Large intestine (tissue), 3 donors: ENCODE measurements at regions not wholly inside any gene's neighbourhood (a gene's known extent, or its start where the extent isn't known, plus 50 kb on each side); places are given as distances from the start of the nearest gene placed in this dataset.

Experiments used
- DNase-seq, 2 donors: peaks; one replicate each; pipeline versions ENCODE4 v3.0.0 to v3.0.0-alpha.2; 2013
- H3K27ac ChIP-seq: one replicate; pipeline ENCODE4 v1.5.1; 2013; ENCODE audit warnings: low read length
- H3K27me3 ChIP-seq: 2 replicates; pipeline ENCODE4 v1.6.1; 2013; ENCODE audit warnings: low read length; ENCODE audit not compliant: control insufficient read depth, insufficient read depth
- H3K36me3 ChIP-seq: 2 replicates; pipeline ENCODE4 v1.6.1; 2013; ENCODE audit warnings: low read length; ENCODE audit not compliant: control insufficient read depth, insufficient read depth
- H3K4me1 ChIP-seq: one replicate; pipeline ENCODE4 v1.6.1; 2013; ENCODE audit warnings: low read length; ENCODE audit not compliant: control insufficient read depth, insufficient read depth
- H3K4me3 ChIP-seq: one replicate; pipeline ENCODE4 v1.5.1; 2013; ENCODE audit warnings: low read length
- H3K9me3 ChIP-seq: one replicate; pipeline ENCODE4 v1.6.1; 2013; ENCODE audit warnings: mild to moderate bottlenecking, low read depth, low read length, moderate library complexity; ENCODE audit not compliant: control insufficient read depth
- WGBS: methylation state at CpG from one replicate; pipeline ENCODE4 v1.1.5; 2013; ENCODE audit warnings: low lambda C conversion rate; ENCODE audit not compliant: insufficient coverage; 5-methylcytosine and 5-hydroxymethylcytosine counted together

GRCh38 chr21:27225151-27225550 is 258.3 kb upstream of the ADAMTS5 start:
- Histone ChIP-seq H3K27ac (no peak overlapping the region), H3K27me3 (no peaks in the 10 kb centered on the region), H3K36me3 (no peaks in the 10 kb centered on the region), H3K4me1 (no peaks in the 10 kb centered on the region), H3K9me3 (no peaks in the 10 kb centered on the region), H3K4me3 (no peak overlapping the region)
- DNase-seq, result no peak

DNA sequence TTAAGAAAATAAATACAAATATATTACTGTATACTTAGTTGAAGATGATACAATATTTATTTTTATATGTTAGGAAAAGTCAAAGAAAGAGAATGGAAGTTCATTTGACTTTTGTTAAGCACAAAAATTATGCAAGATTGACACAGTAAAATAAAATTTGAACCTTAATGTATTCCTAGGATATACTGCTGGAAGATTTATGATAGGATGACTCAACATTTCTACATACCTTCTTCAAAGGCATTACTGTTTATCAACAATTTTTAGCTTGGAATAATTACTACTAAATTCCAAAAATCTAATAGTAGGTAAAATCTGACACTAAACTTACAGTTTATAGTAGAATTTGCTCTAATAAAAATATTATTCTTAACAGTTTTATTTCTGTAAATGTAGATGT is 257.3 kb upstream of the ADAMTS5 start:
- Histone ChIP-seq H3K36me3 (no peaks in the 10 kb centered on the region), H3K4me3 (no peak overlapping the region), H3K27ac (no peak overlapping the region), H3K4me1 (no peaks in the 10 kb centered on the region), H3K27me3 (no peaks in the 10 kb centered on the region), H3K9me3 (no peaks in the 10 kb centered on the region)
- no peak for DNase-seq

- H3K4me1 ChIP-seq, result no peaks in the 10 kb centered on the region
- no peaks in the 10 kb centered on the region for H3K36me3 ChIP-seq
- no peaks in the 10 kb centered on the region for H3K9me3 ChIP-seq
- WGBS, result 100% methylated on average over 1 of the region's 2 CpGs
- no peaks in the 10 kb centered on the region for H3K27me3 ChIP-seq
- H3K4me3 ChIP-seq, result no peak overlapping the region
- no peak overlapping the region for H3K27ac ChIP-seq
- no peak for DNase-seq
These were observed 254.2 kb upstream of the ADAMTS5 start for GRCh38 chr21:27221077-27221476.

- Histone ChIP-seq H3K4me1 (no peaks in the 10 kb centered on the region), H3K9me3 (no peaks in the 10 kb centered on the region), H3K27ac (no peak overlapping the region), H3K27me3 (no peaks in the 10 kb centered on the region), H3K4me3 (no peak overlapping the region), H3K36me3 (no peaks in the 10 kb centered on the region)
- no peak for DNase-seq
These were observed 253.5 kb upstream of the ADAMTS5 start for GRCh38 chr21:27220416-27220815.

- WGBS, result 100% methylated on average over 1 of the region's 2 CpGs
- Histone ChIP-seq H3K4me1 (no peaks in the 10 kb centered on the region), H3K27ac (no peak overlapping the region), H3K9me3 (no peaks in the 10 kb centered on the region), H3K4me3 (no peak overlapping the region), H3K36me3 (no peaks in the 10 kb centered on the region), H3K27me3 (no peaks in the 10 kb centered on the region)
- DNase-seq, result no peak
These were observed 252.2 kb upstream of the ADAMTS5 start for GRCh38 chr21:27219068-27219467.

DNA sequence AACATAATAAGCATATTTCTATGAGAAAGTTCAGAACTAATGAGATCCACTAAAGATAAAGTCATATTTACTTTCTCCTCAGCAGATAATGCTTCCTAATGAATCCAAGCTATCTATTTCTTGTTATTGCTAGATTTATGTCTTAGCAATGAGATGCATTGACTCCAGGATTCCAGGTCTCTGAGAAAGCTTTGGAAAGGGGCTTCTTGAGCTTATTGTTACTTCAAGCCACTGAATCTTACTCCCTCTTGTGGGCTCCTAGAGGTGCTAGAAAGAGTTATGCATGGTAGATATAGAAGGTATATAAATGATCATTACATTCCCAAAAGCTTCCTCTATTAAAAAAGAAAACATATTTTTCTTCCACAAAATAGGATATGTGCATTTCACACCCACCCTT is 246.4 kb upstream of the ADAMTS5 start:
- Histone ChIP-seq H3K4me1 (no peaks in the 10 kb centered on the region), H3K27me3 (no peaks in the 10 kb centered on the region), H3K9me3 (no peaks in the 10 kb centered on the region), H3K4me3 (no peak overlapping the region), H3K36me3 (no peaks in the 10 kb centered on the region), H3K27ac (no peak overlapping the region)
- no peak for DNase-seq

GRCh38 chr21:27212441-27212840 is 245.6 kb upstream of the ADAMTS5 start:
- H3K27me3 ChIP-seq, result no peaks in the 10 kb centered on the region
- DNase-seq, result no peak
- no peak overlapping the region for H3K27ac ChIP-seq
- WGBS, result no CpG with 5 or more reads among the region's 2 CpGs
- H3K4me3 ChIP-seq, result no peak overlapping the region
- no peaks in the 10 kb centered on the region for H3K4me1 ChIP-seq
- no peaks in the 10 kb centered on the region for H3K36me3 ChIP-seq
- no peaks in the 10 kb centered on the region for H3K9me3 ChIP-seq

- DNase-seq, result no peak
- H3K27me3 ChIP-seq, result no peaks in the 10 kb centered on the region
- no peak overlapping the region for H3K27ac ChIP-seq
- H3K36me3 ChIP-seq, result no peaks in the 10 kb centered on the region
- WGBS, result no CpG with 5 or more reads among the region's 1 CpG
- H3K9me3 ChIP-seq, result no peaks in the 10 kb centered on the region
- no peaks in the 10 kb centered on the region for H3K4me1 ChIP-seq
- H3K4me3 ChIP-seq, result no peak overlapping the region
These were observed 242.7 kb upstream of the ADAMTS5 start for GRCh38 chr21:27209546-27209945.

GRCh38 chr21:27206368-27206982 is 239.6 kb upstream of the ADAMTS5 start:
- WGBS, result no CpG with 5 or more reads among the region's 5 CpGs
- no peak overlapping the region for H3K4me3 ChIP-seq
- no peaks in the 10 kb centered on the region for H3K4me1 ChIP-seq

DNA sequence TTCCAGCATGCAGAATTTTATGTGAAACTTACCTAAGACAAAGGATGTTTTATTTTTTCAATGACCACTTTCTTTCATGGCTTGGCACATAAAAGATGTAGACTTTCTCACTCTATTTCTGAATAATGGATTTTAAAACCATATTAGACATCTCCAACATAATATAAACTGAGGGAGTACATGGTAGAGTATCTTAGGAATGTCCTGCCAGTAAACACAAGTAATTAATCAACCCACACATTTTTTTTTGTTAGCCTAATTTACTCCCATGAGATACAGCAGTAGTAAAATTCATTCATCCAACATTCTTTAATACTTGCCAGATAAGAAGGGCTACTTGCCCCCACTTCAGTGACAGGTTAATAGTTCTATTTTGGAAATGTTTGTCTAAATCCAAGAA is 235.4 kb upstream of the ADAMTS5 start:
- no peaks in the 10 kb centered on the region for H3K4me1 ChIP-seq
- H3K27ac ChIP-seq, result no peak overlapping the region
- no peaks in the 10 kb centered on the region for H3K9me3 ChIP-seq
- H3K27me3 ChIP-seq, result no peaks in the 10 kb centered on the region
- no peak overlapping the region for H3K4me3 ChIP-seq
- no peak for DNase-seq
- no peaks in the 10 kb centered on the region for H3K36me3 ChIP-seq

More at GRCh38 chr21:27206368-27206982, 239.6 kb upstream of the ADAMTS5 start:
- Histone ChIP-seq H3K27me3 (no peaks in the 10 kb centered on the region), H3K36me3 (no peaks in the 10 kb centered on the region), H3K27ac (no peak overlapping the region), H3K9me3 (no peaks in the 10 kb centered on the region)
- DNase-seq, result no peak

DNA sequence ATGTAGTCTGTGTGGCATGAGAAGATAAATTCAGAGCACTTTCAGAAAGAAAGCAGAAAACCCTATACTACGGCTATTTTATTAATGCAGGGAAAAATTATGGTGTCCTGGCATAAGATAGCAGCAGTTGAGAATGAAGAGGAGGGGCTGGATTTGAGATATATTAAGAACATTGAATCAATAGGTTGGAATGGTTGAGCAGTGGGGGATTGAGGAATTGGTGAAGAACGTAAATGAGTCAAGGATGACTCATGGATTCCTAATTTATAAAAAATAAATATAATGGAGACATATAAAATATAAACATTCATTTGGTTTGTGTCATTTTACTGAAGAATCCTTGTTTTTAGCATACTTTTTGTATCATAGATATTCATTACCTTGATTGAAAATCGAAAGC is 234.3 kb upstream of the ADAMTS5 start:
- Histone ChIP-seq H3K4me3 (no peak overlapping the region), H3K4me1 (no peaks in the 10 kb centered on the region), H3K9me3 (no peaks in the 10 kb centered on the region), H3K36me3 (no peaks in the 10 kb centered on the region), H3K27ac (no peak overlapping the region), H3K27me3 (no peaks in the 10 kb centered on the region)
- WGBS, result 100% methylated on average over 1 of the region's 3 CpGs
- DNase-seq, result no peak
